AG09309 (cell line): ENCODE measurements at regions not wholly inside any gene's neighbourhood (a gene's known extent, or its start where the extent isn't known, plus 50 kb on each side); places are given as distances from the start of the nearest gene placed in this dataset.

ENCODE experiments used
- DNase-seq: peaks from one replicate; pipeline ENCODE4 v3.0.0-alpha.2; 2010; ENCODE audit warnings: low read depth
- H3K4me3 ChIP-seq: 2 replicates; pipeline ENCODE4 v1.5.1; 2011; ENCODE audit warnings: mild to moderate bottlenecking, low read depth, low read length, moderate library complexity; ENCODE audit not compliant: control insufficient read depth
- CTCF ChIP-seq: IDR thresholded peaks from 2 replicates; pipeline ENCODE4 v1.5.1; 2011; ENCODE audit warnings: mild to moderate bottlenecking, low read depth, low read length, inconsistent platforms; ENCODE audit not compliant: insufficient read depth, control insufficient read depth; ENCODE audit errors: missing control alignments

GRCh38 chr3:30331519-30331918 lies 274.9 kb upstream of the TGFBR2 start:
- H3K4me3 ChIP-seq = no peak overlapping the region
- no peak for DNase-seq
- no peak for TF ChIP-seq CTCF

DNA sequence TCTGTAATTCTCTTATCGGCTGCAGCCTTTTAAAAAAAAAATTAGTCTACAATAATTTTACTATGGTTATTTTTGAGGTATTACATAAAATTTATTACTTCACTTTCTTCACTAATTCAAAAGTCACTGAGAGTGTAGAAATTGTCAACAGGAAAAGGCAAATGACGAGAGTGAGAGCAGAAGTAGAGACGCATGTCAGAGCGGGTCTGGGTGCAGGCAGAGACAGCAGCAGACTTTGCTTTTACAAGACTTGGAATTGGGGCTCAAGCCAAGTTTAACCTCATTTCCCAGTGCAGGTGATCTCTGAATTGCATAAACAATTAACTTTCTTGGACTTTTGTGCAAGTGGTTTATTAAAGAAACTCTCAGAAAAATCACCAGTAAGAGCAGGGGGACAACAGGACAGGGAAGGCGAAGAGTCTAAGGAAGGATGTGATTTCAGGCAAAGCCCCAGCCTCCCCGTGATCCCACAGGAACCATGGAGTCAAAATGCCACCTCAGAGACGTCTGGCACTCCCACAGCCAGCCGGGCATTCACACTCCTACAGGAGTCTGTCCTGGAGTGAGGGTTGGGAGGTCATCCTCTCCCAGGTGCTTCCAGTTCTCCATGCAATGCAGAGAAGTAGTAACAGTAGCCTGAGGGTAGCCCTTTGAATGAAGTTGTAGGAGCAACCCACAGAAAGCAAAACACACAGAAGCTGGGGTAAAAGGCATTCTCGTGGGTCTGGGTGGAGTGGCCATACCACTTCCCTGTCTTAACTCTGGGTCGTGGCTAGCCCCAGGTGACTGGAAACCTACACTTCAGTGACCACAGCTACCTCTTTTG lies 274.0 kb upstream of the TGFBR2 start:
- H3K4me3 ChIP-seq = no peak overlapping the region
- TF ChIP-seq CTCF = no peak
- no peak for DNase-seq

- TF ChIP-seq CTCF = no peak
- H3K4me3 ChIP-seq = no peak overlapping the region
- DNase-seq = no peak
Observed at GRCh38 chr3:30333143-30333542, 273.3 kb upstream of the TGFBR2 start.

DNA sequence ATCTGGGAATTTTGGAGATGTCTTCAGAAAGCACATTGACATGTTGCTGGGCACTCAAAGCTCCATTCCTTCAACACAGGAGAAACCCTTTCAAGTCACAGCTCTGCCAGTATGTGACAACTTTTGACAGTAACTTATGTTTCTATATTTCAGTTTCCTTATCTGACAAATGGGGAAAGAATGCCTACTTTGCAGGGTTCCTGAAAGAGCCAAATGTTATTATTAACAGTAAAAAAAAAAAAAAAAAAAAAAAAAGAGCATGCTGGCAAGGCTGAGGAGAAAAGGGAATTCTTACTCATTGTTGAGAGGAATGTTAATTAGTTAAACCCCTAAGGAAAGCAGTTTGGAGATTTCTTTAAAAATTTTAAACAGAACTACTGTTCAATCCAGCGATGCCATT lies 272.5 kb upstream of the TGFBR2 start:
- H3K4me3 ChIP-seq = no peak overlapping the region
- no peak for DNase-seq
- TF ChIP-seq CTCF = no peak

DNA sequence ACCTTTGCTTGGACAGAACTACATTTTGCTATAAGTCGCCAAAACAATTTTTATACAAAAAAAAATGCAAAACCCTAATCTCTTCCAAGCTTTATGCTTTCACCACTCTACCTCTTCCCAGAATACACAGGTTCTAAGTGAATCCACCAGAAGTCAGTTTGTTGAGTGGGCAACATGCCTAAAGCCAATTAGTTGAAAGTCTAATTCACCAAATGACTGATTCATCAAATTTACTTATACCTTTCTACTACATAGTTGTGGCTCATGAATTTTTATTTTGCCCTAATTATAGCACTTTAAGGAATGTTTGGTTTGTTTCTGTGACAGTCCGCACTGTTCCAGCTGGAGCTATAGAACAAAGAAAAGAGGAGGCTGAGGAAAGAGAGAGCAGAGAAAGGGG lies 265.9 kb upstream of the TGFBR2 start:
- TF ChIP-seq CTCF = no peak
- no peak overlapping the region for H3K4me3 ChIP-seq
- no peak for DNase-seq

DNA sequence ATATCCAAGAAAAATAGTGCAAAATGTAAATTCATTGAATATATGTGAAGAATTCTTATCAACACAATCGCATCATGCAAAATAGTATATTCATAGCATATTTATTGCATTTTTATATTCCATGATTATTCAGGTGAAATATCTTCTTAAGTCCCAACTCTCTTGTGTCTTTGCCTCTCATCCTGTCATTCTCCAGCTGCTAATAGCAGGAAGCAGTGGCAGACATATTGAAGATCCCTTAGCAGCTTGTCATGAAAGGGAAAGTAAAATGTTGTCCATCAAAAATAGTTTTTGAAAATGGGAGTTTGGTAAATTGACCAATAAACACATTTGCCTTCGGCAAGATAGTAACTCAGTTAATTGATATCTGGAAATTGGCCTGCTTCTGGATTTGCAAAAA lies 265.3 kb upstream of the TGFBR2 start:
- no peak overlapping the region for H3K4me3 ChIP-seq
- TF ChIP-seq CTCF = no peak
- no peak for DNase-seq
